Skeletal muscle tissue (tissue), 3 donors: ENCODE measurements at regions not wholly inside any gene's neighbourhood (a gene's known extent, or its start where the extent isn't known, plus 50 kb on each side); places are given as distances from the start of the nearest gene placed in this dataset.

Experiments used
- H3K27ac ChIP-seq: one replicate; pipeline ENCODE4 v1.7.0; 2013; ENCODE audit warnings: mild to moderate bottlenecking, low read depth, low read length, inconsistent platforms
- H3K27me3 ChIP-seq, 3 donors: one replicate each; pipeline ENCODE4 v1.7.0; 2013; ENCODE audit warnings: low read length in 3 of 3; ENCODE audit not compliant: control insufficient read depth in 3 of 3, insufficient read depth in 3 of 3
- H3K36me3 ChIP-seq, 3 donors: one replicate each; pipeline ENCODE4 v1.7.0; 2013; ENCODE audit warnings: low read length in 3 of 3; ENCODE audit not compliant: control insufficient read depth in 3 of 3, insufficient read depth in 3 of 3
- H3K4me1 ChIP-seq, 3 donors: one replicate each; pipeline ENCODE4 v1.7.0; 2013; ENCODE audit warnings: low read length in 3 of 3, mild to moderate bottlenecking in 3 of 3; ENCODE audit not compliant: control insufficient read depth in 3 of 3, insufficient read depth in 3 of 3
- H3K4me3 ChIP-seq, 3 donors: one replicate each; pipeline ENCODE4 v1.7.0; 2013; ENCODE audit warnings: low read length in 3 of 3
- H3K9ac ChIP-seq, 3 donors: one replicate each; pipeline ENCODE4 v1.7.0; 2013; ENCODE audit warnings: low read length in 3 of 3, mild to moderate bottlenecking in 3 of 3, moderate library complexity in 2 of 3, low read depth in 1 of 3
- H3K9me3 ChIP-seq, 3 donors: one replicate each; pipeline ENCODE4 v1.7.0; 2013; ENCODE audit warnings: low read length in 3 of 3; ENCODE audit not compliant: control insufficient read depth in 3 of 3
- donor health status: Osteomylitis.

GRCh38 chr5:111602817-111603445 lies 90.6 kb upstream of the STARD4 start:
- Histone ChIP-seq H3K27ac (no peak overlapping the region), H3K27me3 (no peaks in the 10 kb centered on the region), H3K4me3 (no peak overlapping the region), H3K36me3 (no peaks in the 10 kb centered on the region), H3K9me3 (no peaks in the 10 kb centered on the region), H3K4me1 (no peaks in the 10 kb centered on the region), H3K9ac (no peak overlapping the region)

DNA sequence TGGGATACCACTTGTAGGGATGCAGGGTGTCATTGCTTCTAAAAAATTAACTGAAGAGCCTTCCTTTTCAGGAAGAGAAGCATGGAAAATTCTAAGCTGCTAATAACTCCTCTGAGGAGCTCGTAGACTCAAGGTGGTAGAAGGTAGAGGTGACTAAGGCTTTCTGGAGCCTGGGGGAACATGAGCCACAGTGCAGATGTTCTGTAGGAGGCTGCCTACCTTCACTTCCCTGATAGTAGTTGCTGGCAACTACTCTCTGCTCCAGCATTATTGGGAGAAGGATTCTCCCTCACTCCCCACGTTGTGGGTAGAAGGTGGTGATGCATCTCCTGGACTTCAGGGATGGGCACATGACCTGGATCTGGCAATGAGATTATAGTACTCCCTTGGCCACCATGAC lies 86.7 kb upstream of the STARD4 start:
- no peak overlapping the region for H3K4me3 ChIP-seq
- H3K36me3 ChIP-seq = no peaks in the 10 kb centered on the region
- H3K9ac ChIP-seq = no peak overlapping the region
- no peaks in the 10 kb centered on the region for H3K27me3 ChIP-seq
- peaks cover 0 to 2% (median 0%) of the 10 kb centered on the region in 3 donors for H3K9me3 ChIP-seq
- no peaks in the 10 kb centered on the region for H3K4me1 ChIP-seq
- no peak overlapping the region for H3K27ac ChIP-seq

DNA sequence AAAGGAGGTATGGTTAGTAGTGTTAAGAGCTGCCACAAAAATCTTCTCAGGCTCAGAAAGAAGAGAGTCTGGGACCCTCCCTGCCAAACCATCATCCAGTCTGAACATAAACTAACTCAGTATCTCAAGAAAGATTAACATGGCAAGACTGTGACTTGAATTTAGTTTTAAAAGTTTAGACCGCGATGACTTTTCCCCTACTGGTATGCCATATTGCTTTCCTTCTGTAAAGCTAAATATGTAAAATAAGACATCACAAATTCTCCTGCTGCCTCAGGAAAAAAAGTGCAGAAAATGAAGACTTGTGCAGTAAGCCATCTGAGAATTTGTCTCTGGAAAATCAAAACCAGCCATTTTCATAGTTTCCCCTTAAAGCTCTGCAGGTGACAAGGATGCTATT lies 85.2 kb upstream of the STARD4 start:
- Histone ChIP-seq H3K36me3 (no peaks in the 10 kb centered on the region), H3K9ac (no peak overlapping the region), H3K27me3 (no peaks in the 10 kb centered on the region)

GRCh38 chr5:111596705-111597104 lies 84.4 kb upstream of the STARD4 start:
- Histone ChIP-seq H3K27me3 (no peaks in the 10 kb centered on the region), H3K9ac (no peak overlapping the region), H3K9me3 (peaks cover 0 to 2% (median 0%) of the 10 kb centered on the region in 3 donors), H3K4me1 (no peaks in the 10 kb centered on the region), H3K36me3 (no peaks in the 10 kb centered on the region), H3K27ac (no peak overlapping the region), H3K4me3 (no peak overlapping the region)

More for the DNA sequence above, 85.2 kb upstream of the STARD4 start:
- no peak overlapping the region for H3K4me3 ChIP-seq
- peaks cover 0 to 2% (median 0%) of the 10 kb centered on the region in 3 donors for H3K9me3 ChIP-seq
- H3K27ac ChIP-seq = no peak overlapping the region
- H3K4me1 ChIP-seq = no peaks in the 10 kb centered on the region

GRCh38 chr5:111595425-111595824 lies 83.1 kb upstream of the STARD4 start:
- no peak overlapping the region for H3K9ac ChIP-seq
- peaks cover 0 to 2% (median 0%) of the 10 kb centered on the region in 3 donors for H3K9me3 ChIP-seq
- H3K36me3 ChIP-seq = no peaks in the 10 kb centered on the region
- H3K27me3 ChIP-seq = no peaks in the 10 kb centered on the region
- H3K27ac ChIP-seq = no peak overlapping the region
- no peak overlapping the region for H3K4me3 ChIP-seq
- H3K4me1 ChIP-seq = no peaks in the 10 kb centered on the region

- Histone ChIP-seq H3K27me3 (no peaks in the 10 kb centered on the region), H3K27ac (no peak overlapping the region), H3K4me1 (no peaks in the 10 kb centered on the region), H3K9me3 (no peaks in the 10 kb centered on the region), H3K36me3 (no peaks in the 10 kb centered on the region), H3K9ac (no peak overlapping the region), H3K4me3 (no peak overlapping the region)
Measured at GRCh38 chr5:111589316-111589715, 77.0 kb upstream of the STARD4 start.

GRCh38 chr5:111587728-111588127 lies 75.4 kb upstream of the STARD4 start:
- Histone ChIP-seq H3K36me3 (no peaks in the 10 kb centered on the region), H3K4me1 (no peaks in the 10 kb centered on the region), H3K9ac (no peak overlapping the region), H3K27ac (no peak overlapping the region), H3K27me3 (no peaks in the 10 kb centered on the region), H3K4me3 (no peak overlapping the region), H3K9me3 (no peaks in the 10 kb centered on the region)

- Histone ChIP-seq H3K4me3 (no peak overlapping the region), H3K9me3 (no peaks in the 10 kb centered on the region), H3K4me1 (no peaks in the 10 kb centered on the region), H3K36me3 (no peaks in the 10 kb centered on the region), H3K27ac (no peak overlapping the region), H3K9ac (no peak overlapping the region), H3K27me3 (no peaks in the 10 kb centered on the region)
Measured at GRCh38 chr5:111585946-111586345, 73.6 kb upstream of the STARD4 start.

- no peaks in the 10 kb centered on the region for H3K27me3 ChIP-seq
- no peak overlapping the region for H3K9ac ChIP-seq
- no peaks in the 10 kb centered on the region for H3K36me3 ChIP-seq
- no peak overlapping the region for H3K4me3 ChIP-seq
- H3K27ac ChIP-seq = no peak overlapping the region
- H3K9me3 ChIP-seq = no peaks in the 10 kb centered on the region
- no peaks in the 10 kb centered on the region for H3K4me1 ChIP-seq
Measured at GRCh38 chr5:111585291-111585690, 73.0 kb upstream of the STARD4 start.

- no peak overlapping the region for H3K9ac ChIP-seq
- H3K27ac ChIP-seq = no peak overlapping the region
- no peaks in the 10 kb centered on the region for H3K27me3 ChIP-seq
- H3K9me3 ChIP-seq = no peaks in the 10 kb centered on the region
- H3K36me3 ChIP-seq = no peaks in the 10 kb centered on the region
- H3K4me3 ChIP-seq = no peak overlapping the region
- H3K4me1 ChIP-seq = no peaks in the 10 kb centered on the region
Measured at GRCh38 chr5:111584651-111585050, 72.3 kb upstream of the STARD4 start.
